WTC11 (cell line): ENCODE measurements at regions not wholly inside any gene's neighbourhood (a gene's known extent, or its start where the extent isn't known, plus 50 kb on each side); places are given as distances from the start of the nearest gene placed in this dataset.

Experiments used
- AFF4 ChIP-seq: sonication (generic); formaldehyde crosslinking; IDR thresholded peaks from 2 replicates; pipeline ENCODE4 v1.8.1; 2023; ENCODE audit warnings: mild to moderate bottlenecking, missing genetic modification reagents, borderline replicate concordance
- CTCF ChIP-seq: fragments of 200-600 bp; IDR thresholded peaks from 2 replicates; pipeline ENCODE4 v1.8.0; 2022; ENCODE audit warnings: antibody characterized with exemption
- E2F1 ChIP-seq: sonication (generic); formaldehyde crosslinking; IDR thresholded peaks from 2 replicates; pipeline ENCODE4 v1.8.0; 2022; ENCODE audit warnings: mild to moderate bottlenecking, missing genetic modification reagents
- ETV6 ChIP-seq: sonication (generic); formaldehyde crosslinking; IDR thresholded peaks from 2 replicates; pipeline ENCODE4 v1.8.1; 2022; ENCODE audit warnings: mild to moderate bottlenecking, missing genetic modification reagents
- FOXJ3 ChIP-seq: sonication (generic); formaldehyde crosslinking; IDR thresholded peaks from 2 replicates; pipeline ENCODE4 v1.9.0; 2021; ENCODE audit warnings: missing genetic modification reagents, mild to moderate bottlenecking, borderline replicate concordance
- FOXK1 ChIP-seq: sonication (generic); formaldehyde crosslinking; IDR thresholded peaks from 2 replicates; pipeline ENCODE4 v1.8.0; 2022; ENCODE audit warnings: mild to moderate bottlenecking, moderate library complexity, missing genetic modification reagents
- MAX ChIP-seq: sonication (generic); formaldehyde crosslinking; IDR thresholded peaks from 2 replicates; pipeline ENCODE4 v1.8.0; 2022; ENCODE audit warnings: mild to moderate bottlenecking, missing genetic modification reagents
- NFE2L1 ChIP-seq: sonication (generic); formaldehyde crosslinking; IDR thresholded peaks from 2 replicates; pipeline ENCODE4 v1.8.1; 2023; ENCODE audit warnings: missing genetic modification reagents
- NFYB ChIP-seq: sonication (generic); formaldehyde crosslinking; conservative IDR thresholded peaks from 2 replicates; pipeline ENCODE4 v1.8.0; 2022; ENCODE audit warnings: low read depth, missing genetic modification reagents
- TEAD1 ChIP-seq: sonication (generic); formaldehyde crosslinking; IDR thresholded peaks from 2 replicates; pipeline ENCODE4 v1.8.0; 2022; ENCODE audit warnings: mild to moderate bottlenecking, missing genetic modification reagents
- ZNF232 ChIP-seq: sonication (generic); formaldehyde crosslinking; IDR thresholded peaks from 2 replicates; pipeline ENCODE4 v1.8.0; 2022; ENCODE audit warnings: mild to moderate bottlenecking, missing genetic modification reagents
- ZNF512 ChIP-seq: sonication (generic); formaldehyde crosslinking; IDR thresholded peaks from 2 replicates; pipeline ENCODE4 v1.8.1; 2022; ENCODE audit warnings: missing genetic modification reagents, borderline replicate concordance

GRCh38 chrY:21827593-21827992 lies 66.7 kb downstream of the RBMY1D start:
- TF ChIP-seq CTCF (no peak), MAX (CRISPR knock-in tag) (no peak), ETV6 (CRISPR knock-in tag) (no peak), NFE2L1 (CRISPR knock-in tag) (no peak), AFF4 (CRISPR knock-in tag) (no peak), FOXJ3 (CRISPR knock-in tag) (no peak), ZNF232 (CRISPR knock-in tag) (no peak), NFYB (no peak), FOXK1 (no peak), ZNF512 (CRISPR knock-in tag) (no peak), E2F1 (CRISPR knock-in tag) (no peak), TEAD1 (CRISPR knock-in tag) (no peak)
